ENCODE measurements at regions not wholly inside any gene's neighbourhood (a gene's known extent, or its start where the extent isn't known, plus 50 kb on each side); places are given as distances from the start of the nearest gene placed in this dataset.

DNA sequence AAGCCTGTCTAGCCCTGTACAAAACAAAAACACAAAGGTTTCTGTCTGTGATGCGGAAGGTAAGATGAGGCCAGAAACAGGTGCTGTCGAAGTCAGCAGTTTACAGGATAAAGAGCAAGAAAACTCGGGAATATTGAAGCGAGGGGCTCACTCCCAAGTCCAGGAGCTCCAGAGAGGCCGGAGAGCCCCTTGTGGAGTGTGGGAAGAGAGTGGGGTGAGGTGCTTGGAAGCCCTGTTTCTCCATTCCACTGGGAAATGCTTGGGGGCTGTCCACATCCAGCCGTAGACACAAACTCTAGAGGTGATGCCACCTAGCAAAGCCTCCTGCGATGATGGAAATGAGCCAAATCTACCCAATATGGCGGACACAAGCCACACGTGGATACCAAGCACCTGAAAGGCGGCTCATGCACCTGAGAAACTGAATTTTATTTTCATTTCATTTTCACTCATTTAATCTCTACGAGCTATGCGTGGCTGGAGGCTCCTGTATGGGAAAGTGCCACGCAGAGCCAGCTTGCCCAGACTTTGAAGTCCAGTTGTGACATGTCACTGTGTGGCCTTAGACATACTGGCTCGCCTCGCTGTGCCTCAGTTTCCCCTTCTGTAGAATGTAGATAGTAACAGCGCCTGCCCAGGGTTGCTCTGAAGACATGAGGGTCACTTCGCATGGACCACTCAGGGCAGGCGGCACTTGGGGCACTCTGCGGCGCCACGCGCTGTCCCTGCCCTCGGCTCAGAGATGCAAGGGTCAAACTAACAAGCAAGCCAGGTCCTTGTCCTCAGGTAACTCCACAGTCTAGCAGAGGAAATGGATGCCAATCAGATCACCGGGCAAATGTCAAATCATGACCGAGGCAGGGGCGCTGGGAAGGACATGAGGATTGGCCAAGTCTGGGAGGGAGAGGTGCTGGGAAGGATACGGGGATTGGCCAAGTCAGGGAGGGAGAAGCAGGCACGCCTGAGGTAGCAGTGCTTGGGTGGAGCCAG is 684.7 kb downstream of the TBC1D22A start:
- ATAC-seq = no peak
- DNase-seq (ENCODE audit: missing footprints) = no peak
- intact Hi-C loops (cut with DNase I) = no loop called here

DNA sequence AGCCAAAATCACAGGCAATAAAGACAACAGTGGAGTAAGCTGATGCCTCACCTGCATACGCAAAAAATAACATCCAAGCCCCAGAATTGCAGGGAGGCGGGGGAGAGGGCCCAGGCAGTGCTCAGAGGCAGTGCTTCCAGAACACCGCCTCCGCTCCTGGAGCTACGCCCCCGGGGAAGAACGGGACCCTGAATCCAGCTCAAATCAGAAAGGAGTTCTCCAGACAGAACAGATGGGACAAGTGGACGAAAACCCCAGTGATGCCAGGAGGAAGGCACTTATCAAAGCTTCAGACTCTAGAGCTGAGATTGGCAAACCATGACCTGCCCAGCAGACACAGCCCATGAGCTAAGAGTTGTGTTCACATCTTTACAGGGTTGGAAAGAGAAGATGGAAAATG is 683.9 kb downstream of the TBC1D22A start:
- ATAC-seq = no peak
- no peak for DNase-seq (ENCODE audit: missing footprints)

DNA sequence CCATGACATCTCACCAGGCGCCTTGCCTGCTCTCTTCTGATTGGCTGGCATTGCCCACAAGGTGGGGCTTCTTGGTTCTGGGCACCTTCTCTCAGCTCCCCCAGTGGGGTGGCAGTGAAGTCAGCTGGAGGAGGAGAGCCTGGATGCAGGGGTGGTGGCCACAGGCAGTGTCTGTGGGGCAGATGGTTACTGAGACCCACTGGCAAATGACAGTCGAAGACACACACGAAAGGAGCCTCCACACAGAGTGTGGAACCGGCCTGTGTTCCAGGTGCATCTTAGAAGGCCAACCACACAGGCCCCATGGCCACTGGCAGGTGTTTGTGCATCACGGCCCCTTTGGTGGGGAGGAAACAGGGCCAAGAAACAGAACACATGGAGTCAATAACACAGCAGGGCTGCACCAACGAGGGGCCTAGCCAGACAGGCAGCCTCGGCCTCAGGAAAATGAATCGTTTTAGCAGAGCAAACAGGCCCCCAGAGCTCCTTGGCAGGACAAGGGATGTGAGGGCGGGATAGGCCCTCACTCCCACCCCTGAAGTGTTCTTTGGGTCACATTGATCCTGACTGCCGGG is 683.4 kb downstream of the TBC1D22A start:
- DNase-seq (ENCODE audit: missing footprints) = no peak
- intact Hi-C loops (cut with DNase I) = no loop called here
- no peak for ATAC-seq

More for the DNA sequence above, 683.9 kb downstream of the TBC1D22A start:
- intact Hi-C loops (cut with DNase I) = no loop called here

DNA sequence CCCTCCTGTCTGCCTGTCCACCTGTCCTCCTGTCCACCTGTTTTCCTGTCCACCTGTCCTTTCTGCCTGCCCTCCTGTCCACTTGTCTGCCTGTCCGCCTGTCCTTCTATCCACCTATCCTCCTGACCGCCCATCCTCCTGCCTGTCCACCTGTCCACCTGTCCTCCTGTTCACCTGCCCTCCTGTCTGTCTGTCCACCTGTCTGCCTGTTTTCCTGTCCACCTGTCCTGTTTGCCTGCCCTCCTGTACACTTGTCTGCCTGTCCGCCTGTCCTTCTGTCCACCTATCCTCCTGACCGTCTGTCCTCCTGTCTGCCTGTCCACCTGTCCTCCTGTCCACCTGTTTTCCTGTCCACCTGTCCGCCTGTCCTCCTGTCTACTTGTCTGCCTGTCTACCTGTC is 682.8 kb downstream of the TBC1D22A start:
- no peak for ATAC-seq

DNA sequence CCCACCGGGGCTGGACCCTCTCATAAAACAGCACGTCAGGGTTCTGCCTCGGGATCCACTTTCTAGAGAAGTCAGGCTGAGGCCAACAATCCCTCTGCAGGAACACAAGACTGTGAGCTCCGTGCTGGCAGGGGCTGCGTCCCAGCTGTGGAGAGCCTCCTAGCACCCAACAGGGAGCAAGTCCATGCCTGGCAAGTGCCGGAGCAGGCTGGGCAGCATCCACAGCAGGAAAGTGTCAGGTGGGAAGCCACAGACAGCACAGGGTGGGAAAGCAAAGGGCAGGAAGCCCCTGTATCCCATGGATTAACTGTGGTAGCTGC is 682.3 kb downstream of the TBC1D22A start:
- intact Hi-C loops (cut with DNase I) = no loop called here
- no peak for DNase-seq (ENCODE audit: missing footprints)
- ATAC-seq = no peak

More for the DNA sequence above, 682.8 kb downstream of the TBC1D22A start:
- DNase-seq (ENCODE audit: missing footprints) = no peak
- intact Hi-C loops (cut with DNase I) = no loop called here

DNA sequence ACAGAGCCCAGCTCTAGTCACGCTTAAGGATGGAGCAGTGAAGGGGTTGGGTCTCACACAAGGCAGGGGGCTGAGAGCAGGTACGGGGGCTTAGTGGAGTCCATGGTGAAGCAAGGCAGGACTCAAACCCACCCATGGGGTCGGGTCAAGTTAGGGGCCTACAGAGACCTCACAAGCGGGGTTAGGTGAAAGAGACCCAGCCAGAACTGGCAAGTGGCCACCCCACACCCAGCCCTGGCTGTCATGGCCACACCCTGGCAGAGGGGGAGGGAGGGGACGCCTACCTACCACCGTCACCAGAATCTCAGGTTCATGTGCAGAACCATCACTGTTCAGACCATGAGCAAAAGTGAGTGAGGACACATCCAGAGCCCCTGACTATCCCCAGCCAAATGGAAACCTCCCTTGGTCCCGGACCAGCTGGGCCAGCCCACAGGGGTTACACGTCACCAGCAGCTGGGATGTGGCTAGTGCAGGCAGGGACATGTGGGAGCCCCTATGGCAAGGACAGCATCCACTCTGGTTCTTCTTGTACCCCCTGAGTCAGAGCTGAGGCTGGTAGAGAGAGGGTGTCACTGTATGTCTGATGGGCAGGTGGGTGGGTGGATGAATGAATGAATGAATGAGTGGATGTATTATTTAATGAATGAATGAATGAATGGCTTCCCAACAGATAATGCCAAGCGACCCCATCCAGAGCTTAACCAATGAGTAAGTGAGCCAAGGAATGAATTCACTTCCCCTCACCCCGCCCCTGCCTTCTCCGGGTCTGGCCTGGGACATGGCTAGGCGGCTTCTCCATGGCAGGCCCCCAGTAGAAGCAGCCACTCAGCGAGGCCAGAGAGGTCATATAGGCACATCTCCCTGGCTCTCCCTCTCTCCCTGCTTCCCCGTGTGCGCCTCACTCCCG is 681.6 kb downstream of the TBC1D22A start:
- ATAC-seq (no peak), DNase-seq (ENCODE audit: missing footprints) (no peak)
- intact Hi-C loops (cut with DNase I) = no loop called here

DNA sequence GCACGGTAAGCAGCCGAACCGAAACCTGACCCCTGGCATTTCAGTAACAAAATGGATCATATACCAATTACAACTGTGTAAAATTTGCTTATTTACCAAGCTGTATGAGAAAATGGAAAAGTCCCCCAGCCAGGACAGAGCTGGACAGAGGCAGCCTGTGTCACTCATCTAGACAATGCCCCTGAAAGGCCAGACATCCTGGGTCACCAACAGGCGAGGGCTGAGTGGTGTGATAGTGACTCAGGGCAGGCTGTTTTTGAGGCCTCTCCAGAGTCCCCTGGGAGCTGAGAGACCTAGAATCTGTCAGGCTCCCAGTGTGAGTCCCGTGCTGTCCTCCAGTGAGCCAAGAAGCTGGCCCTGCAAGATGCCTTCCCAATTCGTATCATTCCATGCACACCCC is 680.4 kb downstream of the TBC1D22A start:
- intact Hi-C loops (cut with DNase I) = no loop called here
- no peak for DNase-seq (ENCODE audit: missing footprints)
- no peak for ATAC-seq

DNA sequence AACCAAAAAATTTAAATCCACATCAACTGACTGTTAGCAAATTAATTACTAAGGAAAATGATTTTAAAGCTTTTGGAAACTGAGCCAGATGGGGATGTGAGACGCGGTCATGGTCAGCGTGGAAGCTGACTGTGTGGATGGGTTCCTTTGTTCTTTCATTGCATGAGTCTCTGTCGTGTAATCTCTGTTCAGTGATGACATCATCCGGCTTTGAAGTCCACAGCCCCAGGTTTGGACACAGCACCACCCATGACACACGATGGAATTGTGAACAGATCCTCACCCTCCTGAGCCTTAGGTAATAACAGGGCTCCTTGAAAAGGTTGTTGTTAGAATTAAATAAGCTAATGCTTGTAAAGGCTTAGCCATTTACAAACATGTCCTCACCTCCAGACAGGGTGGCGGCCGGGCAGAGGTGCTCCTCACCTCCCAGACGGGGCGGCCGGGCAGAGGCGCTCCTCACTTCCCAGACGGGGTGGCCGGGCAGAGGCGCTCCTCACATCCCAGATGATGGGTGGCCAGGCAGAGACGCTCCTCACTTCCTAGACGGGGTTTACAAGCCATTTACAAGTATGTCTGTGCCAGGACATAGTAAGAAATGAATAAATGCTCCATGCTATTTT is 677.3 kb downstream of the TBC1D22A start:
- DNase-seq (ENCODE audit: missing footprints) (no peak), ATAC-seq (no peak)
- intact Hi-C loops (cut with DNase I) = no loop called here

DNA sequence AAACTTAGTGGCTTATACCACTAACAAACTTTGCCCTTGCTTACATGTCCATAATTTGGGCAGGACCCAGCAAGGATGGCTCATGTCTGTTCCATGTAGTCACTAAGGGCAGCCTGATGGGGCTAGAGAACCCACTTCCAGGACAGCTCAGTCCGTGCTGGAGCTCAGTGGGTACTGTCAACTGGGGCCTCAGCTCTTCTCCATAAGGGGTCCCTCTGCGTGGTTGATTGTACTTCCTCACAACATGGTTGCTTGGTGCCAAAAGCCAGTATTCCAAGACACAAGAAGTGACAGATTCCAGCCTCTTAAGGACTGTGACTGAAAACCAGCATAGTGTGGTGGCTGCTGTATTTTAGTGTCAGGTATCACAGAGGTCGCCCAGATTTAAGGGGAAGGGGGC is 675.2 kb downstream of the TBC1D22A start:
- ATAC-seq (no peak), DNase-seq (ENCODE audit: missing footprints) (no peak)
- intact Hi-C loops (cut with DNase I) = no loop called here

DNA sequence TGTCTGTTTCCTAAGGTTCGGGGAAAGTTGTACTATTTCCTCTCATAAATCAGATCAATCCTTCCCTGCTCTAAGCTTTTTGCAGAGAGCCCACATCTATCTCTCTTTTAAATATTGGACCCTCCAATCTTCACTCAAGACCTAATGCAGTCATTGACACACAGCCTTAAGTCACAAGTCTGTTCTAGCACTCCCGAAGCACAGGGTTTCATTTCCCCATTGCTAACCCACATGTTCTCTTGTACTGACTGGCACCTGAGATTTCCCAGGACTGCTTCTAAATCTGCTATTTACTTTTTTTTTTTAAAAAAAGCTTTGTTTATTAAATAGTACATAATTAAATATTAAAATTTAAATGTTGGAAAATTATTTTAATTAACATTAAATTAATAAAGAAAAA is 674.7 kb downstream of the TBC1D22A start:
- ATAC-seq (no peak), DNase-seq (ENCODE audit: missing footprints) (no peak)
- intact Hi-C loops (cut with DNase I) = no loop called here

DNA sequence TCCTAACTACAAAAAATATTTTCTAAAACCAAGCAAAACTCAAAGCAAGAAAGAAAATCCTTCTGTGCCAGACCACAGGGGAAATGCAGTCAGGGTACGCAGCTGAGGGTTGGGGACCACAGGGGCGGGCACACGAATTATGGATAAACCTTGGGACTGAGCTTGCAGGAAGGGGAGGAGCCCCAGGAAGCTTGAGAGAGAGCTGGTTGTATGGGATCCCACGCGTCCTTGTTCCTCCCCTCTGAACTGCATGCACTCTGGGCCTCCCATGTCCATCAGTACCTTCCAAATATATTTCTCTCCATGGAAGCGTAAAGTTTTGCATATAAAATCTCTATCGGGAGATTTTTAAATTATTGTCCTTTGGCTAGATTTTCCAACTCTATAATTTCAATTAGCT is 673.4 kb downstream of the TBC1D22A start:
- ATAC-seq (no peak), DNase-seq (ENCODE audit: missing footprints) (no peak)
- intact Hi-C loops (cut with DNase I) = no loop called here

DNA sequence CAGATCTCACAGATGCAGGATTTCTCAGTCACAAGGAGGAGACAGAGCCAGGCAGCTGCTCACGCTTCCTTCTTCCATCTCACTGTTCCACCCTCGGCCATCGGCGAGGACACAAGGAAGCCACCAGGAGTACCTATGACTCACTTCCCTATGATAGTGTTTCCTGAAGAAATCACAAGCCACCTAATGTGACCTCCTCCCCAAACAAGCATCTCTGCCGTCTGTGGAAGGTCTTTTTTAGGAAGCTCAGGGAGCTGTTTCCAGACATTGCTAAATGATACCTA is 672.7 kb downstream of the TBC1D22A start:
- intact Hi-C loops (cut with DNase I) = no loop called here
- ATAC-seq = no peak
- DNase-seq (ENCODE audit: missing footprints) = no peak

DNA sequence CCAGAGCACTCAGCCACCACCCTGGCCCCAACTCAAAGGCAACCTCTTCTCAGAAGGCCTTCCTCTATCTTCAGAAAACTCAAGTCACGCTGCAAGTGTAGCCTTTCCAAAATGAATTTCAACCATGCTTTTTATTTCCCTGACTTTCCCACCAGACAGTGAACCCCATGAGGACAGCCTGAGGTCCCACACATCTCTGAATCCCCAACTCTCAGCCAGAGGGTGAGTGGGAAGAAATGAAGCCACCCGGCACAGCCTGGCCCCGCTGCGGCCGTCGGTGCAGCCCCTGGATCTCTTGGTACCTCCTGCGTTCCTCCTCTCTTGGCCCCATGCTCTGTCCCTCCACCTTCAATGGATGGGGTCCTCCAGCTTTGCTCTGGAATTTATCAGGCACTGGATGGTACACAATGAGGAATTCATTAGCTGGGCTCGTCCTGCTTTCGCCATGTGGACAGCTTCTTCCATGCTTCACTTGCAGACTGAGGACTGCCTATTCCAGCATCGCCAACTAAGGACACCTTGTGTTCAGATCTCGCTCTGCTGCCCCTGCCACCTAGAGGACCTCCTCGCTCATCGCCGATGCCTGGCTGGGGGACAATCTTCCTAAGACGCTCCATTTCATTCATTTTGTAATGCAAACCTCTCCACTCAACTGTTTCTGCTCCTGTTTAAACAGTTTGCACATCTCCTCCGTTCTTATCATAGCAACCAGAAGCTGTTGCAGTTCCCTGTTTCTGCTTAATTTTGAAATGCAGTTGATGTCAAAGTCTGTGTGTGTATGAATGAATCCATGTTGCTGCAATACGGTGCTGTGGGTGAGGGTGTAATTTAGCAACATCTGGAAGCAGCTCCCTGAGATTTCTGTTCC is 672.1 kb downstream of the TBC1D22A start:
- ATAC-seq (no peak), DNase-seq (ENCODE audit: missing footprints) (no peak)
- intact Hi-C loops (cut with DNase I) = no loop called here

DNA sequence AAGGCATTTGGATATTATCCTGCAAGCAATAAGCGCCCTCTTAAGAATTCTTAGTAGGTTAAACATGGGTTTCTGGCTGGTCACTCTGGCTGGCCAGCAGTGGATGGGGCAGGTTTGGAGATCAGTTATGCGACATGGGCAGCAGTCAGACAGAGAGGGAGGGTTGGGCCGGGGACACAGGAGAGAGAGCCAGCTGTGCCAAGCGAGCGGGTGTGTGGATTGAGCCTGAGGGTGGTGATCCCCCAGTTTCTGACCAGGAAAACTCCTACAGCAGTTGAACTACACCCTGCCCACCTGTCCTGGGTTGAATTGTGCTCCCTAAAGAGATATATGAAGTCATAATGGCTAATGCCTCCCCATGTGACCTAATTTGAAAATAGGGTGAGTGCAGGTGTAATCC is 671.2 kb downstream of the TBC1D22A start:
- DNase-seq (ENCODE audit: missing footprints) = no peak
- intact Hi-C loops (cut with DNase I) = no loop called here
- ATAC-seq = no peak

DNA sequence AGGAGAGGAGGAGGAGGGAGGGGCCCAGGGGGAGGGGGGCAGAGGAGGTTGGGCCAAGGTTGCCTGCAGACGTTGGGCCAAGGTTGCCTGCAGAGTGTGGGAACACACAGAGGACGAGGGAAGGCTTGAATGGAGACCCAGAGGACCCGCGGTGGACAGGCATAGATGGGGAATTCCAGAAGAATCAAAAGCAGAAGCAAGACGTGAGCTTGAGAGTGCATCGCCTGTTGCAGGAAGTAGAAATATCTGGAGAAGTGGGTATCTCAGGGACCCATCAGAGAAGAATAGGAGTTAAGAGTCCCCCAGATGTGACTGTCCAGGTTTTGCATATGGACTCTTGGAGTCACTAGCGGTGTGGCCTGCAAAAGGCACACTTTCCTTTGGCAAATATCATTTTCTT is 670.2 kb downstream of the TBC1D22A start:
- DNase-seq (ENCODE audit: missing footprints) (no peak), ATAC-seq (no peak)
- intact Hi-C loops (cut with DNase I) = no loop called here

DNA sequence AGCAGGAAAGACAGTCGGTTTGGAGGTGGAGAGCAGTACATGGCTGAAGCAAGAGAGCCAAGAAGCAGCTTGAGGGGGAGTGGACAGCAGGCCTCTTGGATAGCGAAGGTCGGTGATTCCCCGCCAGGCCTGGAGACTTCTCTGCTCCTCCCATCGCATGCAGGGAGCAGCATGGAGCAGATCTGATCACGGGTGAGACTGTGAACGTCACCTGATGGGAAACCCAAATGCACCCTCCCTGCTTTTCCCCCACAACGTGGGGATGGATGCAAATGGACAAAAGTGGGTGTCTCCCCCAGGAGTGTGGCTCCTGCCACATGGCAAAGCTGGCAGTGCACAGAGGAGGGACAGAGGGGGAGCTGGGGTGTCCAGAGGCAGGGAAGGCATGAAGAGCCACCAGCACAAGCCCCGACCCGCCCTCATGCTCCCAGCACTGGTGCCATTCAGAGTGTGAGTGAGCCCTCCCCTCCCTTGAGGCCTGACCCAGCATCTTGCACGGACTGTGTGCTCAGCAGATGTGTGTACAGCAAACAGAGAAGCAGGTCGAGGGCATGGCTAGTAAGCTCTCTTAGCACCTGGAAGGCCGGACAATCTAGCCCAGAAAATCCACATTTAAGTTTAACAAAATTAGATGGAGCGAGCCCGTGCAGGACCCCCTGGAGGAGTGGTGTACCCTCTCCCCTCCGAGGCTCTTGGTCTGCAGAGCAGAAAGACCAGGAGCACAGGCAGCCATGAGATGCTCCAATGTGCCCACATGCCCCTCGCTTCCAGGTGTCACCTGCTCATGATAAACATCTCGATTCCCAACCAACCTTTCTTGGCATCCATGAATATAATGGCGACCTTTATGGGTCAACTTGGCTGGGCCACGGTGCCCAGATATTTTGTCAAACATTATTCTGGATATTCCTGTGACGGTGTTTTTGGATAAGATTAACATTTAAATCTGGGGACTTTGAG is 661.7 kb downstream of the TBC1D22A start:
- intact Hi-C loops (cut with DNase I) = no loop called here
- ATAC-seq (no peak), DNase-seq (ENCODE audit: missing footprints) (no peak)

DNA sequence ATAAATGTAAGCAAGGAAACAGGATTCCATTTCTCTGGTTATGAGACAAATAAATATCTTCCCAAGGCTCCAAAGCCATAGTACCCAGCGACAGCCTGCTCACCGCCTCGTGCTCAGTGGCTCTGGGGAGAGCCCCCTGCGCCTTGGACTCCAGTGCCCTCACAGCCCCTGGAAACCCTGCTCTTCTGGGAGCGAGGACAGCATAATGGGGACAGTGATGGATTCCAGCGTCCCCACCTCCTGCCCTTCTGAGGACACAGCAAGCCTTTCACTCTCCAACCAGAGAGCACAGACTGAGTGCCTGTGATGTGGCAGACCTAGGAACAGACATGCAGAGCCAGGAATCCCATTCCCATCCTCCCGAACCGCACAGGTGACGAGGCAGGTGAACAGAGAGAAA is 660.8 kb downstream of the TBC1D22A start:
- intact Hi-C loops (cut with DNase I) = no loop called here
- ATAC-seq (no peak), DNase-seq (ENCODE audit: missing footprints) (no peak)

Measured in Right ventricle myocardium inferior (tissue), 1 donor.